ENCODE measurements at regions not wholly inside any gene's neighbourhood (a gene's known extent, or its start where the extent isn't known, plus 50 kb on each side); places are given as distances from the start of the nearest gene placed in this dataset.
"Not testable (repeated sequence)": the region's sequence is repeated elsewhere in the genome, so short reads cannot be mapped to it uniquely, and the experiment has no call there.

GRCh38 chr21:8549598-8549997 lies 1971.8 kb upstream of the TPTE start:
- H3K4me1 ChIP-seq (ENCODE audit: control insufficient read depth in 2 of 3, insufficient read depth in 2 of 3, low read depth in 1 of 3, low read length in 3 of 3); H3K9ac ChIP-seq (ENCODE audit: low read length in 3 of 3); FAIRE-seq; H3K27ac ChIP-seq (ENCODE audit: low read depth in 2 of 2, low read length in 2 of 2); intact Hi-C loops (cut with DNase I); H3K4me3 ChIP-seq (ENCODE audit: low read length in 3 of 3); H3K9me3 ChIP-seq (ENCODE audit: control insufficient read depth in 2 of 3, insufficient read depth in 1 of 3, low read length in 3 of 3); H3K36me3 ChIP-seq (ENCODE audit: control insufficient read depth in 2 of 3, insufficient read depth in 3 of 3, low read length in 3 of 3); H3K27me3 ChIP-seq (ENCODE audit: control insufficient read depth, insufficient read depth, low read length): not testable (repeated sequence)
- peak in 1 of 5 donors; percentile 17 for DNase-seq

GRCh38 chr21:8554368-8554767 lies 1967.0 kb upstream of the TPTE start:
- H3K9ac ChIP-seq (ENCODE audit: low read length in 3 of 3); H3K36me3 ChIP-seq (ENCODE audit: control insufficient read depth in 2 of 3, insufficient read depth in 3 of 3, low read length in 3 of 3); H3K27me3 ChIP-seq (ENCODE audit: control insufficient read depth, insufficient read depth, low read length); H3K27ac ChIP-seq (ENCODE audit: low read depth in 2 of 2, low read length in 2 of 2); H3K4me1 ChIP-seq (ENCODE audit: control insufficient read depth in 2 of 3, insufficient read depth in 2 of 3, low read depth in 1 of 3, low read length in 3 of 3); H3K4me3 ChIP-seq (ENCODE audit: low read length in 3 of 3); intact Hi-C loops (cut with DNase I); H3K9me3 ChIP-seq (ENCODE audit: control insufficient read depth in 2 of 3, insufficient read depth in 1 of 3, low read length in 3 of 3); DNase-seq: not testable (repeated sequence)
- FAIRE-seq = peak; percentile 63

GRCh38 chr21:8594937-8595336 lies 1926.4 kb upstream of the TPTE start:
- H3K27me3 ChIP-seq (ENCODE audit: control insufficient read depth, insufficient read depth, low read length); H3K36me3 ChIP-seq (ENCODE audit: control insufficient read depth in 2 of 3, insufficient read depth in 3 of 3, low read length in 3 of 3); intact Hi-C loops (cut with DNase I); H3K4me1 ChIP-seq (ENCODE audit: control insufficient read depth in 2 of 3, insufficient read depth in 2 of 3, low read depth in 1 of 3, low read length in 3 of 3); H3K9me3 ChIP-seq (ENCODE audit: control insufficient read depth in 2 of 3, insufficient read depth in 1 of 3, low read length in 3 of 3); H3K4me3 ChIP-seq (ENCODE audit: low read length in 3 of 3); H3K9ac ChIP-seq (ENCODE audit: low read length in 3 of 3); FAIRE-seq; H3K27ac ChIP-seq (ENCODE audit: low read depth in 2 of 2, low read length in 2 of 2): not testable (repeated sequence)
- DNase-seq = peak in 2 of 5 donors; percentile 0 to 8

GRCh38 chr21:8624085-8624484 lies 1897.3 kb upstream of the TPTE start:
- DNase-seq; H3K4me1 ChIP-seq (ENCODE audit: control insufficient read depth in 2 of 3, insufficient read depth in 2 of 3, low read depth in 1 of 3, low read length in 3 of 3); H3K9me3 ChIP-seq (ENCODE audit: control insufficient read depth in 2 of 3, insufficient read depth in 1 of 3, low read length in 3 of 3); intact Hi-C loops (cut with DNase I); H3K27me3 ChIP-seq (ENCODE audit: control insufficient read depth, insufficient read depth, low read length); H3K36me3 ChIP-seq (ENCODE audit: control insufficient read depth in 2 of 3, insufficient read depth in 3 of 3, low read length in 3 of 3); H3K27ac ChIP-seq (ENCODE audit: low read depth in 2 of 2, low read length in 2 of 2); H3K4me3 ChIP-seq (ENCODE audit: low read length in 3 of 3); FAIRE-seq; H3K9ac ChIP-seq (ENCODE audit: low read length in 3 of 3): not testable (repeated sequence)
